SH-SY5Y (cell line): ENCODE measurements at regions not wholly inside any gene's neighbourhood (a gene's known extent, or its start where the extent isn't known, plus 50 kb on each side); places are given as distances from the start of the nearest gene placed in this dataset.

Experiments
- GATA2 ChIP-seq: IDR thresholded peaks from 2 replicates; pipeline ENCODE4 v1.6.1; 2011; ENCODE audit warnings: mild to moderate bottlenecking, low read depth, low read length
- GATA3 ChIP-seq: IDR thresholded peaks from 2 replicates; pipeline ENCODE4 v1.6.1; 2011; ENCODE audit warnings: low read depth, mild to moderate bottlenecking, low read length, moderate library complexity

DNA sequence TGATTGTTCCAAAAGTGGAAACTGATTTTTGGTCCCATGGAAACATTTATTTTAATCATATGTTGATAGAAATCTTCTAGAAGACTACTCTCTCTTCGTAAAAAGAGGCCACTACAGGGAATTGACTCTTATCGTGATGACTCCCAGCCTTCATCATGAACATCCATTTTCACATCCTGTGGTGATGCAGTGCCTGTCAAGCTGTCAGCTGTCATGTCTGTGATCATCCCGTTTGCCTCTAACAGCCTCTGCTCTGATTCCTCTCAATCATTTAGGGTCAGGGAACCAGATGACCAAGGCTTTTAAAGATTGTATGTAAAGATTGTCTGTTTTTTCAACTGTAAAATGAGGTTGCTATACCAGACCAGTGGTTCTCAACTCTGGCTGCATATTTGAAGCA lies 419.0 kb upstream of the MGAT4C start:
- TF ChIP-seq GATA2, result 0 out of 2 replicates have a peak, but pooled peaks have one; percentile 27
- TF ChIP-seq GATA3, result no peak
